Stomach (tissue), 8 donors: ENCODE measurements at regions not wholly inside any gene's neighbourhood (a gene's known extent, or its start where the extent isn't known, plus 50 kb on each side); places are given as distances from the start of the nearest gene placed in this dataset.

Source experiments
- DNase-seq, 2 donors: peaks; one replicate each; pipeline versions ENCODE4 v3.0.0 to v3.0.0-alpha.2; 2013 to 2019
- H3K27ac ChIP-seq, 5 donors: fragments of 200-600 bp in 4 of 5; sonication (generic) in 4 of 5; one replicate each; pipeline ENCODE4 v1.5.1; 2013 to 2019; ENCODE audit warnings: mild to moderate bottlenecking in 1 of 5, moderate library complexity in 1 of 5
- H3K27me3 ChIP-seq, 3 donors: fragments of 200-600 bp; sonication (generic); one replicate each; pipeline ENCODE4 v1.5.1; 2017 to 2019; ENCODE audit warnings: mixed run types in 1 of 3
- H3K36me3 ChIP-seq, 4 donors: fragments of 200-600 bp; sonication (generic); 1 replicate in 3 of 4; 2 replicates in 1 of 4; pipeline ENCODE4 v1.5.1; 2016 to 2019
- H3K4me1 ChIP-seq, 4 donors: fragments of 200-600 bp; sonication (generic); one replicate each; pipeline ENCODE4 v1.5.1; 2016 to 2019
- H3K4me3 ChIP-seq, 4 donors: fragments of 200-600 bp; sonication (generic) in 3 of 4; one replicate each; pipeline ENCODE4 v1.5.1; 2016 to 2019; ENCODE audit warnings: mild to moderate bottlenecking in 1 of 4
- H3K9me3 ChIP-seq, 4 donors: fragments of 200-600 bp; sonication (generic); one replicate each; pipeline ENCODE4 v1.5.1; 2016 to 2019
- CTCF ChIP-seq, 7 experiments: fragments of 450-650 bp in 4 of 7; fragments of 200-600 bp in 3 of 7; sonication (generic) in 3 of 7; IDR thresholded peaks; one replicate each; pipeline ENCODE4 v1.5.1; 2016 to 2019; ENCODE audit warnings: antibody characterized with exemption in 7 of 7, control low read depth in 2 of 7, mild to moderate bottlenecking in 1 of 7
- EP300 ChIP-seq: sonication (generic); formaldehyde crosslinking; IDR thresholded peaks from one replicate; pipeline ENCODE4 v1.6.1; 2017; ENCODE audit warnings: antibody characterized with exemption
- POLR2A ChIP-seq, 4 donors: fragments of 450-650 bp; IDR thresholded peaks; one replicate each; pipeline ENCODE4 v1.6.1; 2016; ENCODE audit warnings: antibody characterized with exemption in 4 of 4, control low read depth in 2 of 4, mild to moderate bottlenecking in 1 of 4, moderate library complexity in 1 of 4
- POLR2AphosphoS5 ChIP-seq, 3 donors: sonication (generic); formaldehyde crosslinking; IDR thresholded peaks; one replicate each; pipeline ENCODE4 v1.6.1; 2016; ENCODE audit warnings: antibody characterized with exemption in 3 of 3
- WGBS, 5 donors: extraction: QIAGEN DNeasy Blood & Tissue Kit in 3 of 5; methylation state at CpG; one replicate each; pipeline versions ENCODE4 v1.1.5 to v1.1.7; 2013 to 2018; 5-methylcytosine and 5-hydroxymethylcytosine counted together
- intact Hi-C: fragments of 100-400 bp; cut with DNase I; formaldehyde crosslinking; loops from one replicate; pipeline ENCODE4 v1.15.1; 2023; ENCODE audit warnings: low total_unique reads
- donor health status: healthy with polysubstance abuse.
- donor health status: Bipolar disorder and iron deficiency.
- donor health status: healthy.

- 71 to 86% (median 80%) methylated on average over 1 of the region's 1 CpG for WGBS, 5 donors
- Histone ChIP-seq H3K4me3 (no peak overlapping the region), H3K36me3 (no peaks in the 10 kb centered on the region), H3K4me1 (no peaks in the 10 kb centered on the region), H3K9me3 (peaks cover 0 to 7% (median 5%) of the 10 kb centered on the region in 4 donors), H3K27ac (no peak overlapping the region), H3K27me3 (peaks cover 0 to 18% (median 6%) of the 10 kb centered on the region in 3 donors)
- intact Hi-C loops, result no loop called here
- no peak for DNase-seq
- no peak for TF ChIP-seq POLR2A (IDR thresholded peaks at IDR 0.05)
- no peak for TF ChIP-seq EP300
- TF ChIP-seq CTCF (IDR thresholded peaks at IDR 0.05), result no peak
- TF ChIP-seq POLR2AphosphoS5 (IDR thresholded peaks at IDR 0.05), result no peak
Observed at GRCh38 chr2:235328991-235329390, 164.9 kb upstream of the AGAP1 start.

GRCh38 chr2:235330775-235331451 is 162.9 kb upstream of the AGAP1 start:
- Histone ChIP-seq H3K27ac (no peak overlapping the region), H3K36me3 (no peaks in the 10 kb centered on the region), H3K4me1 (no peaks in the 10 kb centered on the region), H3K9me3 (peaks cover 0 to 7% (median 5%) of the 10 kb centered on the region in 4 donors), H3K27me3 (peaks cover 0 to 4% (median 2%) of the 10 kb centered on the region in 3 donors), H3K4me3 (no peak overlapping the region)
- DNase-seq, result no peak
- 62 to 71% (median 68%) methylated on average over 11 of the region's 11 CpGs for WGBS, 5 donors
- TF ChIP-seq EP300, result no peak
- TF ChIP-seq POLR2A (IDR thresholded peaks at IDR 0.05), result no peak
- intact Hi-C loops, result no loop called here

- intact Hi-C loops, result no loop called here
- Histone ChIP-seq H3K36me3 (no peaks in the 10 kb centered on the region), H3K9me3 (peaks cover 0 to 8% (median 5%) of the 10 kb centered on the region in 4 donors), H3K27ac (no peak overlapping the region), H3K4me3 (no peak overlapping the region), H3K4me1 (no peaks in the 10 kb centered on the region), H3K27me3 (peaks cover 0 to 4% (median 0%) of the 10 kb centered on the region in 3 donors)
- no peak for DNase-seq
- TF ChIP-seq POLR2A (IDR thresholded peaks at IDR 0.05) (no peak), CTCF (IDR thresholded peaks at IDR 0.05) (no peak), EP300 (no peak), POLR2AphosphoS5 (IDR thresholded peaks at IDR 0.05) (no peak)
- WGBS, 5 donors, result 85 to 92% (median 87%) methylated on average over 5 of the region's 5 CpGs
Observed at GRCh38 chr2:235332240-235332890, 161.5 kb upstream of the AGAP1 start.

- no peak for DNase-seq
- no peaks in the 10 kb centered on the region for H3K36me3 ChIP-seq
- H3K9me3 ChIP-seq, result peaks cover 0 to 11% (median 10%) of the 10 kb centered on the region in 4 donors
- intact Hi-C loops, result no loop called here
- TF ChIP-seq POLR2A (IDR thresholded peaks at IDR 0.05) (no peak), CTCF (IDR thresholded peaks at IDR 0.05) (no peak), POLR2AphosphoS5 (IDR thresholded peaks at IDR 0.05) (no peak), EP300 (no peak)
- H3K4me1 ChIP-seq, result no peaks in the 10 kb centered on the region
- peaks cover 0 to 4% (median 0%) of the 10 kb centered on the region in 3 donors for H3K27me3 ChIP-seq
- H3K27ac ChIP-seq, result no peak overlapping the region
- no peak overlapping the region for H3K4me3 ChIP-seq
- WGBS, 5 donors, result 57 to 69% (median 60%) methylated on average over 5 of the region's 5 CpGs
Observed at GRCh38 chr2:235333076-235333475, 160.8 kb upstream of the AGAP1 start.

- no peak for DNase-seq
- no peaks in the 10 kb centered on the region for H3K36me3 ChIP-seq
- no peaks in the 10 kb centered on the region for H3K4me1 ChIP-seq
- no peak overlapping the region for H3K4me3 ChIP-seq
- intact Hi-C loops, result no loop called here
- TF ChIP-seq POLR2A (IDR thresholded peaks at IDR 0.05), result no peak
- no peak for TF ChIP-seq POLR2AphosphoS5 (IDR thresholded peaks at IDR 0.05)
- no peak for TF ChIP-seq EP300
- no peak for TF ChIP-seq CTCF (IDR thresholded peaks at IDR 0.05)
- H3K9me3 ChIP-seq, result peaks cover 0 to 16% (median 12%) of the 10 kb centered on the region in 4 donors
- WGBS, 5 donors, result 61 to 87% (median 69%) methylated on average over 3 to 4 of the region's 4 CpGs
- H3K27ac ChIP-seq, result no peak overlapping the region
- peaks cover 0 to 4% (median 0%) of the 10 kb centered on the region in 3 donors for H3K27me3 ChIP-seq
Observed at GRCh38 chr2:235334179-235334578, 159.7 kb upstream of the AGAP1 start.
